Activated naive CD4-positive, alpha-beta T cell treated with anti-CD3 and anti-CD28 coated beads, Interleukin-2, amount 50 U/mL, for 72 hours (primary cell): ENCODE measurements at regions not wholly inside any gene's neighbourhood (a gene's known extent, or its start where the extent isn't known, plus 50 kb on each side); places are given as distances from the start of the nearest gene placed in this dataset.

Experiments used
- ATAC-seq, 2 donors: fragments of 150-1000 bp; cut with Tn5 transposase; 2 replicates each; pipeline ENCODE4 v1.10.0; 2021; ENCODE audit warnings: mild to moderate bottlenecking in 2 of 2, moderate library complexity in 2 of 2
- DNase-seq, 2 donors: peaks; one replicate each; pipeline ENCODE4 v3.0.0; 2021 to 2022; ENCODE audit warnings: low spot score in 2 of 2
- H3K27ac Mint-ChIP-seq, 2 donors: one replicate each; pipeline ENCODE4 v1.8.0; 2022; ENCODE audit warnings: mild to moderate bottlenecking in 2 of 2, mixed read lengths in 2 of 2
- H3K36me3 Mint-ChIP-seq, 2 donors: one replicate each; pipeline ENCODE4 v1.8.0; 2022; ENCODE audit warnings: mixed read lengths in 2 of 2
- H3K9me3 Mint-ChIP-seq, 2 donors: one replicate each; pipeline ENCODE4 v1.8.0; 2022; ENCODE audit warnings: mixed read lengths in 2 of 2

GRCh38 chr2:136402281-136402680 is 284.3 kb upstream of the CXCR4 start:
- ATAC-seq (no peak), DNase-seq (no peak)
- no peaks in the 10 kb centered on the region for H3K36me3 Mint-ChIP-seq
- no peak overlapping the region for H3K27ac Mint-ChIP-seq
- no peaks in the 10 kb centered on the region for H3K9me3 Mint-ChIP-seq

- Mint-ChIP-seq H3K36me3 (no peaks in the 10 kb centered on the region), H3K9me3 (no peaks in the 10 kb centered on the region), H3K27ac (no peak overlapping the region)
- no peak for ATAC-seq
- DNase-seq, result no peak
Measured at GRCh38 chr2:136399667-136400289, 281.8 kb upstream of the CXCR4 start.

- DNase-seq, result no peak
- ATAC-seq, result peak in 1 of 2 donors; percentile 43
- peaks cover 0 to 5% of the 10 kb centered on the region in 2 donors for H3K9me3 Mint-ChIP-seq
- peaks cover 4 to 6% of the 10 kb centered on the region in 2 donors for H3K36me3 Mint-ChIP-seq
- H3K27ac Mint-ChIP-seq, result peak overlapping the region in 1 of 2 donors; percentile 58
Measured at GRCh38 chr2:136395582-136395981, 277.6 kb upstream of the CXCR4 start.

GRCh38 chr2:136394136-136395060 is 276.4 kb upstream of the CXCR4 start:
- peaks cover 0 to 5% of the 10 kb centered on the region in 2 donors for H3K9me3 Mint-ChIP-seq
- ATAC-seq, result peak; percentile 16 to 48
- DNase-seq, result no peak
- H3K36me3 Mint-ChIP-seq, result peaks cover 4 to 6% of the 10 kb centered on the region in 2 donors
- H3K27ac Mint-ChIP-seq, result peak overlapping the region; percentile 23 to 89

DNA sequence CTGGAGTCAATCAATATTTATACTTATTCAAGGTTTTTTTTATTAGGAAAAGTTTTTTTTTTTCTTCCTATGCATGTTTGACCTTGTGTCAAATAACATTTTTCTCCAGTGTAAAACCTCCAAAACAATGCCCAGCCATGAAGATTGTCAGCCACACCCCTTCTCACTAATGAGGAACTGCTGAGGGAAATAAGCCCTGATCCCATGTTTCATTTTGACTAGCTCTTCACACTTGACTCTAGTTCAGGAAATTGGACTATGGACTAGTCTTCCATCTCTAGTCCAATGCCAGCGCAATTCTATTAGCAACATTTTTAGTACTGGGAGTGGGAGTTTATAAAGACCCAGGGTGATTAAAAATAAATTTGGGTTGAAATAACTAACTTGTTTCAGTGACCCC is 275.6 kb upstream of the CXCR4 start:
- Mint-ChIP-seq H3K27ac (no peak overlapping the region), H3K9me3 (peaks cover 0 to 5% of the 10 kb centered on the region in 2 donors), H3K36me3 (peaks cover 4 to 6% of the 10 kb centered on the region in 2 donors)
- ATAC-seq (no peak), DNase-seq (no peak)

DNA sequence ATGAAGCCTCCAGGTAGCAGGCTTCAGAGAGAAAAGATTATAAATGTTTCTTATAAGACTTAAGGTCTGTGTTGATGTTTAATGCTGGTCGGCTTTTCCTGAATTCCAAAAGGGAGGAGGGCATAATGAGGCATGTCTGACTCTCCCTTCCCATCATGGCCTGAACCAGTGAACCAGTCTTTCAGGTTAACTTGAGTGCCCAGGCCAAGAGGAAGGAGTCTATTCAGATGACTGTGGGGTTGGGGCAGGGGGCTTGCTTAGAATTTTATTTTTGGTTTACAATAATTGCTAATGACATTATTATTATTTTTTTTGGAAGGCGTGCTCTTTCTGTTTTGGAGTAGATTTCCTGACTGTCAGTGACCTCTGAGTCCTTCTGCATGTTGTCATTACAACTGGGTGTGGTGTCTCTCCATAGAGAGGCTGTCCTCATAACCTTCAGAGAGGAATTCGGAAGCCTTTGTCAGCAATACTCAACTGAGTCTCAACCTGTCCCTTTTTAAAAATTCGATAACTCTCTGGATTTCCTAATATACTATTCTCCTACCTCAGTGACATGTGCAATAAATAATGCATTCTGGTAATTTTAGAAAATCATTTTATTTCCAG is 275.1 kb upstream of the CXCR4 start:
- no peak for DNase-seq

GRCh38 chr2:136389809-136390208 is 271.9 kb upstream of the CXCR4 start:
- DNase-seq (no peak), ATAC-seq (no peak)
- no peak overlapping the region for H3K27ac Mint-ChIP-seq
- peaks cover 4 to 6% of the 10 kb centered on the region in 2 donors for H3K36me3 Mint-ChIP-seq
- peaks cover 0 to 5% of the 10 kb centered on the region in 2 donors for H3K9me3 Mint-ChIP-seq

More for the DNA sequence above, 275.1 kb upstream of the CXCR4 start:
- peaks cover 0 to 5% of the 10 kb centered on the region in 2 donors for H3K9me3 Mint-ChIP-seq
- H3K36me3 Mint-ChIP-seq, result peaks cover 4 to 6% of the 10 kb centered on the region in 2 donors
- H3K27ac Mint-ChIP-seq, result no peak overlapping the region
- no peak for ATAC-seq

GRCh38 chr2:136386046-136386445 is 268.1 kb upstream of the CXCR4 start:
- Mint-ChIP-seq H3K36me3 (no peaks in the 10 kb centered on the region), H3K9me3 (no peaks in the 10 kb centered on the region), H3K27ac (no peak overlapping the region)
- DNase-seq (no peak), ATAC-seq (no peak)

DNA sequence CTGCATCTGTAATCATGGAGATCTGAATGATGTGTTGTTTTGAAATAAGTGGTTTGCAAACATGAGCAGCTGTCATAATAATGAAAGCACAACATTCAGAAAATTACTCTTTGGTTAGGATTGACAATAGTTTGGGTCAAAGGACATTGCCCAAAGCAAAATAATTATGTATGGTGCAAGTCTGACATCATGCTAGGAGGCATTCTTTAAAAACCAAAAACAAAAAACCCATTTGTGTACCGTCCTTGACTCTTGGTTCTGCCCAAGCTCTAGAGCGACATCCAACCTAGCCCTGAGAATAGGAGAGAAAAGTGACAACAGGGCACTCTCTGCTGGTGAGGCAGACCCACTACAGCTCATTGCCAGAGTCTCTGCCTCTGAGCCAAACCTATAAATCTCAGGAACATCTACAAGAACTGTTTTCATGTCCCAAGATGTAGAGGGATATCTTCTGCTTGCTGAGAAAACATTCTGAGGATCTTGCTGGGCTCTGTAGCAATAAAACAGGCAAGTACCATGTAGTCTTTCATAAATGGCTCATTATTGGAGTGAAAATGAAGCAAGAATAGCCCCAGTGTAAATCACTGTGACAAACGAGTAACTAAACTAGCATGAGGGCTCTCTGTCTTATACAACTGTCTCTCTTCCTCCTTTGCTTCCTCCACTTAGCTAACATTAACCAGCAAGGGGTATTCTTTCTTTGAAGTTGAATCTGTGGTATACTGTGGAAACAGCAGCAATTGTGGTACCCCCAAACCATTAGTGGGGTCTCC is 266.8 kb upstream of the CXCR4 start:
- no peaks in the 10 kb centered on the region for H3K36me3 Mint-ChIP-seq
- peak overlapping the region; percentile 99 for H3K27ac Mint-ChIP-seq
- DNase-seq, result no peak
- peak in 1 of 2 donors; percentile 28 for ATAC-seq
- H3K9me3 Mint-ChIP-seq, result no peaks in the 10 kb centered on the region

DNA sequence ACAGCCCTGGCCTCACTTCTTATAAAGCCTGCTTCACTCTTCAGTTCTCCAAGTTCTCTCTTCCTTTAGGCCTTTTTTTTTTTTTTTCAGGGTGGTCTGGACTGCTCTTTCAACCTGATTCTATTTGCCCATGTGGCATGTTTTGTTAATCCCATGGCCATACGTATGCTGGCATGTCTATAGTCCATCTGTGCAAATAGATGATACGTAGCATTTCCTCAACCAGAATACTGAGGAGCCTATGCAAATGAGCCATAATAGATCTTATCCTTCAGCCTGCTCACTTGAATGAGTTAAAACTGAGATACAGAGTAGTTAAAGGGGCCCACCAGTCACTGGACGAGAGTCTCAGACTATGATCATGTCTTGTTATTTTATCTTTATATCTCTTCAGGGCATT is 265.2 kb upstream of the CXCR4 start:
- ATAC-seq, result no peak

GRCh38 chr2:136381722-136382633 is 264.0 kb upstream of the CXCR4 start:
- Mint-ChIP-seq H3K27ac (peak overlapping the region; percentile 99), H3K36me3 (peaks cover 0 to 3% of the 10 kb centered on the region in 2 donors), H3K9me3 (no peaks in the 10 kb centered on the region)
- ATAC-seq (peak; percentile 90 to 91), DNase-seq (peak; percentile 79 to 89)

More for the DNA sequence above, 265.2 kb upstream of the CXCR4 start:
- Mint-ChIP-seq H3K36me3 (no peaks in the 10 kb centered on the region), H3K9me3 (no peaks in the 10 kb centered on the region), H3K27ac (peak overlapping the region; percentile 99)
- DNase-seq, result no peak

DNA sequence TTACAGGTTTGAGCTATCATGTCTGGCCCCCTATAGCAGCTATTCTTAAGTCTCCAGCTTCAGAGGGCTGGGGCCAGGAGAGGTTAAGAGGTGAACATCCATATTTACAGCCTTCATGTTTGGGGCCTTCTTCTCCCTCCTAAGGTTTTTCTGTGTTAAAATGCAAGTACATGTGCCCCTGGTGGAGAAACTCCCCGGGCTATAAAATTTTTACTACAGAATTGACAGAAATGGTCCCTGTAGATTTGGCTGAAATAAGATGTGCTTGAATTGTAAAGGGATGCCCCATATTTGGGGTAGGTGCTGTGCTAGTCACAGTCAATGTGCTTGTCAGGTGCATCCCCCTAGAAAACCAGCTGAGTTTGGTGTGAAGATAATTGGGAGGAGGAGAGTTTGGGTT is 263.3 kb upstream of the CXCR4 start:
- no peak for ATAC-seq
- Mint-ChIP-seq H3K36me3 (peaks cover 0 to 6% of the 10 kb centered on the region in 2 donors), H3K27ac (peak overlapping the region; percentile 99), H3K9me3 (peaks cover 0 to under 1% of the 10 kb centered on the region in 2 donors)
- DNase-seq, result no peak

DNA sequence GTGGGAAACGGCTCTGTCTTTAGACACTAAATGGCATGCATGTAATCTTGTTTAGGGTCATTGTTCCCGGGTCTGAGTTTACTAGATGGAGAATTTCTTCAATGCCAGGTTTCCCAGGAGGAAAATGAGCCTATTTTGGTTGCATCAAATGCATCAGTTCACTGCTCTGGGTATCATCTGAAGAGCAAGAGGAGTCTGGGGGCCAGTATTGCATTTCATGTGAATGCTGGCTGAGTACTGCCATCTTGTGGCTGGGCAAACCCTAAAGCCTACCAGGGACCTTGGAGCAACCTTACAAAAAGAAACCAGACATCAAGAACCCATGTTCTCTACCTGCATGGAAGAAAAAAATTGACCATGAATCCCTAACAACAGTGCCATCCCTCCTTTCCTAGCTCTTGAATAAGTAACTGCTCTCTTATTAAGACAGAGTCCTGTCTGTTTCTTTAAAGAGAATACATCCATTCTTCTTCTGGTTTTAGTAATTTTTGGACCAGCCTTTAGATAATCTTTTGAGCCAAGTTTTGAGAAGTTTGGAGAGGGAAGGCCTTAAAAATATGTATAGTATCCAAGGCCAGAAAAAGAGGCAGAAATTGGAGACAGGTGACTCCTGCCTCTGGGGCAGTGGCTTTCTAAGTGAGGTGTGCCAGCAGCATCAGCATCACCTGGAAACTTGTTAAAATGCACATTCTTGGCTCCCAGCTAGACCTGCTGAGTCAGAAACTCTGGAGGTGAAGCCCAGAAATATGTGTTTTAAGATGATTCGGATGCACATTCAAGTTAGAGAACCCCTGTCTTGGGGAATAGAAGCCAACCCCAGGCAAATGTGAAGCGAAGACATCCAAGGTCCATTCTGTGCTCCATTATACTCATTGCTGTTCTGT is 261.0 kb upstream of the CXCR4 start:
- ATAC-seq (no peak), DNase-seq (peak; percentile 70 to 78)
- H3K36me3 Mint-ChIP-seq, result peaks cover 4 to 6% of the 10 kb centered on the region in 2 donors
- peak overlapping the region; percentile 18 to 100 for H3K27ac Mint-ChIP-seq
- peaks cover 0 to 5% of the 10 kb centered on the region in 2 donors for H3K9me3 Mint-ChIP-seq

DNA sequence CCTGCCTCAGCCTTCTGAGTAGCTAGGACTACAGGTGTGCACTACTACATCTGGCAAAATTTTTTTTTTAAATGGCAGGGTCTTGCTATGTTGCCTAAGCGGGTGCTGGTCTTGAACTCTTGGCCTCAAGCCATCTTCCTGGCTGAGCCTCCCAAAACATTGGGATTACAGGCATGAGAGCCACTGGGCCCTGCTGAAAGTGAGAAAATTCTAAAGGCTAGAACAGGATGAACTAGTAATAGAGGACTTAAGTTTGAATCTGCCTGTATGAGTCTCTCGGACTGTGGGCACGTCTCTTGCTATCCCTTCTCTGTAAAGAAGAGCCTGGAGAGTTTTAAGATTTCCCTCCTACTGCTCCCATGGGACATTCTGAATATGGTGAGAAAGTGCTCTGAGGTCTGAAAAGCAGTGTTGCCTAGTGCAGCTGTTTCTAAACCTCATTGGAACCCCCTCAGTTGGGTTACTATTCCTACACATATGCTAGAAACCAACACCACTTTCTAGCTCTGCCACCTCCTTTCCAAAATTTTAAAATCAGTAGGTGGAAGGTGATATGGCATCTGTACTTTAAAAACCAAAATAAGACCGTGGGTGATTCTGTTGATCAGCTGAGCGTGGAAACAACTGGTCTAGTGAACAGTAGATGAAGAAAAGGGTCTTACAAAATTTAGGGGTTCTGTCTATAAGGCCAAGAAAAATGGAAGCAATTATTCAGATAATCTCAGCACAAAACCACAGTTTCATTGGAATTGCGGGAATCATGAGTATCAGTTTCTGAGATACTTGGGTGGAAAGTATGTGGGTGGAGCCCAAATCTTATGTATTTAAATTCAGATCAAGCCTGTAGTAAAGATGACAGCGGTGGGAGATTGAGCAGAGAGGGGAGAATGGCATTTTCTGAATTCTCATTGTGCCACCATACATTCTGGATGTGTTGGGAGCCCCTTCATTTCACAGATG is 259.8 kb upstream of the CXCR4 start:
- ATAC-seq (no peak), DNase-seq (no peak)
- H3K27ac Mint-ChIP-seq, result peak overlapping the region; percentile 98 to 100
- peaks cover 0 to 5% of the 10 kb centered on the region in 2 donors for H3K9me3 Mint-ChIP-seq
- peaks cover 4 to 6% of the 10 kb centered on the region in 2 donors for H3K36me3 Mint-ChIP-seq
